Calu3 (cell line): ENCODE measurements at regions not wholly inside any gene's neighbourhood (a gene's known extent, or its start where the extent isn't known, plus 50 kb on each side); places are given as distances from the start of the nearest gene placed in this dataset.

Experiments used
- BruUV-seq: library from RNA; stranded (reverse); fragments of 400-500 nt; replicated peaks from 2 replicates; lab custom pipeline; 2021; lab: Mats Ljungman, UMichigan
- CTCF ChIA-PET: fragments of 300-600 bp; sonication (Branson Sonifier 250); formaldehyde crosslinking; loops from one replicate; lab custom pipeline; 2022; ENCODE audit warnings: antibody characterized with exemption; lab: Charles Lee
- DNase-seq: peaks from one replicate; pipeline ENCODE4 v3.0.0; 2022
- H3K27ac Mint-ChIP-seq: one replicate; pipeline ENCODE4 v1.8.0; 2022; ENCODE audit warnings: mixed read lengths; ENCODE audit not compliant: unreplicated experiment
- H3K27me3 Mint-ChIP-seq: one replicate; pipeline ENCODE4 v1.8.0; 2022; ENCODE audit warnings: mixed read lengths; ENCODE audit not compliant: unreplicated experiment
- H3K36me3 Mint-ChIP-seq: one replicate; pipeline ENCODE4 v1.8.0; 2022; ENCODE audit warnings: mild to moderate bottlenecking, moderate library complexity, mixed read lengths; ENCODE audit not compliant: insufficient read depth, unreplicated experiment
- H3K4me1 Mint-ChIP-seq: one replicate; pipeline ENCODE4 v1.8.0; 2022; ENCODE audit warnings: mild to moderate bottlenecking, low read depth, mixed read lengths; ENCODE audit not compliant: unreplicated experiment
- H3K4me3 Mint-ChIP-seq: one replicate; pipeline ENCODE4 v1.8.0; 2022; ENCODE audit warnings: mild to moderate bottlenecking, low read depth, moderate library complexity, mixed read lengths; ENCODE audit not compliant: unreplicated experiment
- H3K9me3 Mint-ChIP-seq: one replicate; pipeline ENCODE4 v1.8.0; 2022; ENCODE audit warnings: low read depth, mixed read lengths; ENCODE audit not compliant: unreplicated experiment
- intact Hi-C: fragments of 100-400 bp; cut with micrococcal nuclease; formaldehyde crosslinking; loops from one replicate; pipeline ENCODE4 v1.10.0; 2022; ENCODE audit not compliant: unreplicated experiment
- TF ChIP-seq, protein P1 (sequence below): fragments of 200-600 bp; IDR thresholded peaks from one replicate; pipeline ENCODE4 v1.8.0; 2022; ENCODE audit warnings: antibody characterized with exemption; ENCODE audit not compliant: unreplicated experiment

DNA sequence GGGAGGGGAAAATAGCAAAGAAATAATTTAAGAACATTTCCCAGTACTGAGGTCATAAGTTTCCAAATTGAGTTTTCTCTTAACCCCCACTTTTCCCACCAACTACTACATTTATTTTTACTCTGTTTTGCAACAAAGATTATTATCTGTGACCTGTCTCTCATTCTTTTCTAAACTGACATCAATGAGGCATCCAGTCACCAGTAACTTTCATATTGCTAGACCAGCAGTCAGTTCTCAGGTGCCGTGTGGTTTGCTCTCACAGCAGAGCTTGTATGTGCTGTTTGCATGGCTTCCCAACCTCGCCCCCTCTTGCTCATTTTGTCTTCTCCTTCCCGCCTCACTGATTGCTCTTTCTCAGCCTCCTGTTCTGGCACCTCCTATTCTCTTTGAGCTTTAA lies 1091.3 kb downstream of the TBC1D22A start:
- Mint-ChIP-seq H3K27ac (no peak overlapping the region), H3K4me1 (no peaks in the 10 kb centered on the region), H3K36me3 (no peaks in the 10 kb centered on the region), H3K9me3 (peaks cover 25% of the 10 kb centered on the region), H3K4me3 (no peak overlapping the region), H3K27me3 (no peaks in the 10 kb centered on the region)
- intact Hi-C loops, result no loop called here
- BruUV-seq, result no TSS peak
- TF ChIP-seq, protein P1, sequence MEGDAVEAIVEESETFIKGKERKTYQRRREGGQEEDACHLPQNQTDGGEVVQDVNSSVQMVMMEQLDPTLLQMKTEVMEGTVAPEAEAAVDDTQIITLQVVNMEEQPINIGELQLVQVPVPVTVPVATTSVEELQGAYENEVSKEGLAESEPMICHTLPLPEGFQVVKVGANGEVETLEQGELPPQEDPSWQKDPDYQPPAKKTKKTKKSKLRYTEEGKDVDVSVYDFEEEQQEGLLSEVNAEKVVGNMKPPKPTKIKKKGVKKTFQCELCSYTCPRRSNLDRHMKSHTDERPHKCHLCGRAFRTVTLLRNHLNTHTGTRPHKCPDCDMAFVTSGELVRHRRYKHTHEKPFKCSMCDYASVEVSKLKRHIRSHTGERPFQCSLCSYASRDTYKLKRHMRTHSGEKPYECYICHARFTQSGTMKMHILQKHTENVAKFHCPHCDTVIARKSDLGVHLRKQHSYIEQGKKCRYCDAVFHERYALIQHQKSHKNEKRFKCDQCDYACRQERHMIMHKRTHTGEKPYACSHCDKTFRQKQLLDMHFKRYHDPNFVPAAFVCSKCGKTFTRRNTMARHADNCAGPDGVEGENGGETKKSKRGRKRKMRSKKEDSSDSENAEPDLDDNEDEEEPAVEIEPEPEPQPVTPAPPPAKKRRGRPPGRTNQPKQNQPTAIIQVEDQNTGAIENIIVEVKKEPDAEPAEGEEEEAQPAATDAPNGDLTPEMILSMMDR, result no peak
- CTCF ChIA-PET, result no interaction called here
- no peak for DNase-seq

DNA sequence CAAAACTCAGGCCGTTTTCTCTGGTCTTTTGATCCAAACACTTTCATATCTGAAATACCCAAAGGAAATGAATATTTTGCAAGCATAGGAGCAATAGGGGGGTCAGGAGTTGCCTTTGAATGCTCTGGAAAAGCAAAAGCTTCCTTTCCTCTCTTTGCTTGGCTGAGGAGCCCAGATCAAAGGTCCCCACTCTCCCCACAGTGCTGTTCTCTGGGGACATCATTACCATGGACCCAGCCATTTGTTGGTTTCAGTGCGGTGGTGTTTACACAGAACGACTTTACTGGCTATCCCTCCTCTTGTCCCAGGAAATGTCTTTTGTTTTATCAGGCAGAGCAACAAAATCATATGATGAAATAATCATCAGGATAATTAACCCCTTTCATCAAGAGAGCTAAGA lies 1089.1 kb downstream of the TBC1D22A start:
- no peak overlapping the region for H3K4me3 Mint-ChIP-seq

DNA sequence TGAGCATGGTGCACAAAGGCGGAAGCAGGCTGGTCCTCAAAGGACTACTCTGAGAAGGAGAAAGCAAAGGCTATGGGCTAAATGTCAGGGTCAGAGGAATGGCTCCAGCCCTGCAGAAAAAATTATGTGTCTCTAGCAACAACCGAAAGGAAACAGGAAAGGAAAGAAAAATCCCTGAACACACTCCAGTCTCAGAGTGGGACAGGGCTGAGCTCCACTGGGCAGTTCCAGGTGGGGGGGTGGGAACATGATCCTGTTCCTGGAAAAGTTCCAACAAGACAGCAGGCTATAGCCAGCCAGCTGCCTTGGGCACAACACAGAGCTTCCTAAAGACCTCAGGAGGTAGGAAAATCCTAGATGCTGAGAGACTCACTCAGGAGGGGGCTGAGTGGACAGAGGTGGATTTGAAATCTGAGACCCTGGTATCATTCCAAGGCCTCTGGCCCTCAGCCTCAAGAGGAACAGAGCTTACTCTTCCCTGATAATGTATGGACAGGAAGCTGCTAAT lies 1088.2 kb downstream of the TBC1D22A start:
- no peak overlapping the region for H3K27ac Mint-ChIP-seq
- H3K4me3 Mint-ChIP-seq, result no peak overlapping the region

More for the DNA sequence above, 1089.1 kb downstream of the TBC1D22A start:
- Mint-ChIP-seq H3K9me3 (peaks cover 21% of the 10 kb centered on the region), H3K27me3 (no peaks in the 10 kb centered on the region), H3K4me1 (no peaks in the 10 kb centered on the region), H3K27ac (no peak overlapping the region), H3K36me3 (no peaks in the 10 kb centered on the region)
- TF ChIP-seq, protein P1, result no peak
- intact Hi-C loops, result no loop called here
- CTCF ChIA-PET, result no interaction called here
- no TSS peak for BruUV-seq
- no peak for DNase-seq

DNA sequence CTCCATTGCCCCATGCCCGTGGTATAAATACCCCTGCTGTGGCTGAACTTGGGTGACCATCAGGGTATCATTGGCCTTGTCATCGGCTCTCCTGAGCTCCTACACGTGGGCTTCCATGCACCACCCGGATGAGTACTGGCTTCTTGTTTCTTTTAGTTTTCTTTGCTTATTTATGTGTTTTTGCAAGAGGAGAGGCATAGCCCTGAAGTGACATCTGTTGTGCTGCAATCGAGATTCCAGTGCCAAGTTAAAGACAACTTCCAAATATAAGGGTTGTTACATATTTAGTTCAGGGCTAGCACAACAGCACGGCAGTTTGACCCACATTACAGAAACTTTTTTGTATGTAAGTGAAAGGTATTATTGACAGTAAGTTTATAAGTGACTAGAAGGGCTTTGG lies 1087.1 kb downstream of the TBC1D22A start:
- BruUV-seq, result no TSS peak
- no peak overlapping the region for H3K27ac Mint-ChIP-seq
- no peaks in the 10 kb centered on the region for H3K36me3 Mint-ChIP-seq
- CTCF ChIA-PET, result no interaction called here
- no peaks in the 10 kb centered on the region for H3K27me3 Mint-ChIP-seq
- H3K4me1 Mint-ChIP-seq, result no peaks in the 10 kb centered on the region
- H3K9me3 Mint-ChIP-seq, result peaks cover 18% of the 10 kb centered on the region
- intact Hi-C loops, result no loop called here
- no peak for DNase-seq
- TF ChIP-seq, protein P1, result no peak
- no peak overlapping the region for H3K4me3 Mint-ChIP-seq

More for the DNA sequence above, 1088.2 kb downstream of the TBC1D22A start:
- intact Hi-C loops, result no loop called here
- Mint-ChIP-seq H3K27me3 (no peaks in the 10 kb centered on the region), H3K9me3 (peaks cover 18% of the 10 kb centered on the region), H3K4me1 (no peaks in the 10 kb centered on the region), H3K36me3 (no peaks in the 10 kb centered on the region)
- TF ChIP-seq, protein P1, result no peak
- no TSS peak for BruUV-seq
- no peak for DNase-seq
- CTCF ChIA-PET, result no interaction called here
